ENCODE measurements at regions not wholly inside any gene's neighbourhood (a gene's known extent, or its start where the extent isn't known, plus 50 kb on each side); places are given as distances from the start of the nearest gene placed in this dataset.

- FAIRE-seq (no peak), ATAC-seq (no peak), DNase-seq (ENCODE audit: low read depth in 1 of 2, low spot score in 1 of 2) (no peak)
- CTCF ChIA-PET: interaction anchor here (0.7 to 2.5 kb wide), 6 partner anchors 8 to 466 kb away, joined by 3 to 12 read pairs (median 5); no protein-coding TSS in a partner anchor
- no peak for TF ChIP-seq HDAC2 (IDR thresholded peaks at IDR 0.05)
- TF ChIP-seq CTCF (IDR thresholded peaks at IDR 0.05): no peak
- TF ChIP-seq ZNF302 (CRISPR knock-in tag; IDR thresholded peaks at IDR 0.05): no peak
- no peak for TF ChIP-seq ELK1 (IDR thresholded peaks at IDR 0.05; ENCODE audit: low read depth, low read length)
- TF ChIP-seq FOSB (CRISPR knock-in tag; IDR thresholded peaks at IDR 0.05): no peak
- no peak for TF ChIP-seq FOSL2 (IDR thresholded peaks at IDR 0.05)
- no peak for TF ChIP-seq FOSL2 (CRISPR knock-in tag; IDR thresholded peaks at IDR 0.05)
- no peak for TF ChIP-seq SREBF2 (IDR thresholded peaks at IDR 0.05)
- TF ChIP-seq RFX5 (IDR thresholded peaks at IDR 0.05): no peak
- TF ChIP-seq HES2 (IDR thresholded peaks at IDR 0.05): no peak
- no peak for TF ChIP-seq POLR2AphosphoS2 (conservative IDR thresholded peaks at IDR 0.05; ENCODE audit: low read length)
- TF ChIP-seq SMC3 (IDR thresholded peaks at IDR 0.05): no peak
- TF ChIP-seq MYC (IDR thresholded peaks at IDR 0.05; ENCODE audit: borderline replicate concordance, low read length): no peak
- TF ChIP-seq RCOR1 (IDR thresholded peaks at IDR 0.05; ENCODE audit: low read depth, low read length): no peak
- no peak for TF ChIP-seq HOXB5 (CRISPR knock-in tag; IDR thresholded peaks at IDR 0.05)
- TF ChIP-seq GATA3 (IDR thresholded peaks at IDR 0.05; ENCODE audit: borderline replicate concordance): no peak
- no peaks in the 10 kb centered on the region for H3K4me1 ChIP-seq
- H3K4me2 ChIP-seq: no peak overlapping the region
- 83% methylated on average over 5 of the region's 5 CpGs for WGBS (ENCODE audit: missing lambda C conversion rate)
- no peak overlapping the region for H3K4me3 ChIP-seq
- H3K9me3 ChIP-seq: no peaks in the 10 kb centered on the region
- H3K27ac ChIP-seq: no peak overlapping the region
- POLR2A ChIA-PET: no interaction called here
These were observed 99.9 kb downstream of the XCL2 start for GRCh38 chr1:168443899-168444298.

GRCh38 chr1:168443356-168443755 is 100.4 kb downstream of the XCL2 start:
- Histone ChIP-seq H3K4me2 (no peak overlapping the region), H3K9me3 (no peaks in the 10 kb centered on the region), H3K4me3 (no peak overlapping the region), H3K4me1 (no peaks in the 10 kb centered on the region), H3K27ac (no peak overlapping the region)
- DNase-seq (ENCODE audit: low read depth in 1 of 2, low spot score in 1 of 2) (no peak), ATAC-seq (no peak), FAIRE-seq (no peak)
- ChIA-PET CTCF (interaction anchor here (1.0 to 2.4 kb wide), 6 partner anchors 9 to 1102 kb away, joined by 3 to 6 read pairs (median 4); no protein-coding TSS in a partner anchor), POLR2A (no interaction called here)
- 74% methylated on average over 3 of the region's 3 CpGs for WGBS (ENCODE audit: missing lambda C conversion rate)
- no peak for TF ChIP-seq HOXA7 (CRISPR knock-in tag; IDR thresholded peaks at IDR 0.05)

GRCh38 chr1:168442931-168443330 is 100.9 kb downstream of the XCL2 start:
- H3K9me3 ChIP-seq: no peaks in the 10 kb centered on the region
- POLR2A ChIA-PET: no interaction called here
- TF ChIP-seq USF2 (IDR thresholded peaks at IDR 0.05) (no peak), RNF2 (IDR thresholded peaks at IDR 0.05; ENCODE audit: borderline replicate concordance, low read depth) (no peak), KDM5A (IDR thresholded peaks at IDR 0.05) (no peak), BCL3 (IDR thresholded peaks at IDR 0.05) (no peak), CHD2 (IDR thresholded peaks at IDR 0.05; ENCODE audit: low read length, partially characterized antibody) (no peak), RFX5 (IDR thresholded peaks at IDR 0.05) (no peak), ZSCAN20 (CRISPR knock-in tag; IDR thresholded peaks at IDR 0.05) (no peak), TP53 (CRISPR knock-in tag; IDR thresholded peaks at IDR 0.05) (no peak), REST (IDR thresholded peaks at IDR 0.05) (no peak), FOSB (CRISPR knock-in tag; IDR thresholded peaks at IDR 0.05) (no peak), CEBPB (IDR thresholded peaks at IDR 0.05) (no peak)
- no peak for DNase-seq (ENCODE audit: low read depth in 1 of 2, low spot score in 1 of 2)
- ATAC-seq: no peak
- no peaks in the 10 kb centered on the region for H3K4me1 ChIP-seq
- no peak overlapping the region for H3K4me3 ChIP-seq
- no peak overlapping the region for H3K4me2 ChIP-seq
- CTCF ChIA-PET: interaction anchor here (1.0 to 2.4 kb wide), 6 partner anchors 9 to 1103 kb away, joined by 3 to 6 read pairs (median 4); no protein-coding TSS in a partner anchor
- WGBS (ENCODE audit: missing lambda C conversion rate): 73% methylated on average over 2 of the region's 2 CpGs
- no peak for FAIRE-seq
- no peak overlapping the region for H3K27ac ChIP-seq
